ENCODE measurements at regions not wholly inside any gene's neighbourhood (a gene's known extent, or its start where the extent isn't known, plus 50 kb on each side); places are given as distances from the start of the nearest gene placed in this dataset.
"Not testable (repeated sequence)": the region's sequence is repeated elsewhere in the genome, so short reads cannot be mapped to it uniquely, and the experiment has no call there.

- DNase-seq: no peak
These were observed 71.6 kb upstream of the CASZ1 start for GRCh38 chr1:10867914-10868598.

DNA sequence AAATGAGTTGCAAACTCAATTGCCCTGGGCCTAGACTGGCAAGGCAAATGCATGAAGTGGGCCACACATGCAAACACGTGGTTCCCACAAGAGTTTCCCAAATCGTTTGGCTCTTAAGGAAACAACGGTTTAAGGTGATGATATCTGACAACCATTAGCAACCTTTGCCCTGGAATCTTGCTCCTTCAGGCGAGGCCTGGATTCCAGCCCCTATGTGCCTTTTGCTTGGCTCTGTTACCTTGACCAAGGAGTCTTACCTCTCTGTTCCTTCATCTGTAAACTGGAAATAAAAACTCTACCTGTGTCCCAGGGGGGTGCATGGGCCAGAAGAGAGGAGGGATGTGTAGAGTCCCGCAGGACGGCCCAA lies 72.1 kb upstream of the CASZ1 start:
- no peak for DNase-seq

- no peak for DNase-seq
These were observed 73.5 kb upstream of the CASZ1 start for GRCh38 chr1:10869933-10870332.

- no peak for DNase-seq
These were observed 74.1 kb upstream of the CASZ1 start for GRCh38 chr1:10870493-10871096.

GRCh38 chr1:10873189-10873588 lies 76.7 kb upstream of the CASZ1 start:
- DNase-seq: no peak

DNA sequence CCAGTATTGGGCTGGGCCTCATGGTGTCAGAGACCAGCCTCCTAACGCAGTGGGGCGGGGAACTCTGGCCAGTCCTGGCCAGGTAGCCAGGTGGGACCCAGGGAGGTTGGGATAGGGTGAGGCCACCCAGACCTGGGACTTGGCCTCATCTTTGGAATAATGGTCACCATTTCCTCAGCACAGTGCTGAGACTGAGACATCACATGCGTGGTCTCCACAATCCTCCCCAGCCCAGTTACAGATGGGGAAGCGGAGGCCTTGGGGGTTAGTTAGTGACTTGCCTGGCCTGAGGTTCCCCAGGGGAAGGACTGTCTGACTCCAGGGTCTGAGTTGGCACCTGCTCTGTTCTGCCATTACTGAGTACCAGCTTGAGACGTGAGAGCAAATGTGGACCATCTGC lies 77.9 kb upstream of the CASZ1 start:
- no peak for DNase-seq

DNA sequence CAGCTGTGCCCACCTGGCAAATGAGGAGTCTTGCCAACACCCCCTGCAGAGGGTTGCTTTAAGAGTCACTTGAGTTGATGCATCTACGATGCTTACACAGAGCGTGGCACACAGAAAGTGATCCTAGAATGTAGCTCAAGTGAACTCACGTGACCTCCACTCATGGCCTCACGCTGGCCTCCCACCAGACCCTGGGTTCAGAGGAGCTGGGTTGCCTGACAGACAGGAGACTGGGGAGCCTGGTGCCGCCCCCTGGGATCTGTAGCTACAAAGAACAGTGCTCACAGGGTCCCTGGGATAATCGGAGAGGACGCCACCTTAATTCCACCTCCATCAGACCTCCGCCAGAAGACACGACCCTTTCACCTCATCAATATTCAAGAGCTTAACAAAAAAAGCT lies 81.4 kb upstream of the CASZ1 start:
- DNase-seq: no peak

DNA sequence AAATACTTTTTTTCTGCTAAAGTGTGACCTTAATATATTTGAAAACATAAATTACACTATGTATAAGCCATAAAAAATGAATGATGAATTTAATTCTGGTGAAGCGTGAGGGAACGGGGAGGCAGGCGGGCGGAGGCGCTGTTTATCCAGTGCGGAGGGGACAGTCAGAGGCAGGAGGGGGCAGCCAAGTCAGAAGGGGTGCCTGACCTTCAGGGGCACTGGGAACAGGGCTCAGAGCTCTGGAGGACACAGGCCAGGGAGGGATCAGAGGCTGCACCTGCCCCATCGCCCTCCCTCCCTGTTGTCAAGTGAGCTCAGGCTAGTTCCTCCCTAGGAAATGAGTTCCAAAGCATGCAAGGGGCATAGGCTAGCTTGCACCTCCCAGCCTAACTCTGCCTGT lies 82.0 kb upstream of the CASZ1 start:
- no peak for DNase-seq

- DNase-seq: no peak
These were observed 83.6 kb upstream of the CASZ1 start for GRCh38 chr1:10880063-10880462.

DNA sequence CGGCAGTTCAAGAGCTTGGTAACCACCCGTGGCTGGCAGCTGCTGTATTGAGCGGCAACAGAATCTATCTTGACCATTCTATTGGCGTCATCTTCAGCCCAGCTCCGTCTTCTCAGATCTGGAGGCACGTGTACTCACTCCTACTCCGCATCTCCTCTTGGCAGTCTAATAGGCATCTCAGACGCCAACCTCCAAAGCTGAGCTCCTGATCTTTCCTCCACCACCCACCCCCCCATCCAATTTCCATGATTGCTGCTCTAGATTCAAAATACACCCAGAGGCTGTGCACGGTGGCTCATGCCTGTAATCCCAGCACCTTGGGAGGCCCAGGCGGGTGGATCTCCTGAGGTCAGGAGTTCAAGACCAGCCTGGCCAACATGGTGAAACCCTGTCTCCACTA lies 84.6 kb upstream of the CASZ1 start:
- DNase-seq: no peak

DNA sequence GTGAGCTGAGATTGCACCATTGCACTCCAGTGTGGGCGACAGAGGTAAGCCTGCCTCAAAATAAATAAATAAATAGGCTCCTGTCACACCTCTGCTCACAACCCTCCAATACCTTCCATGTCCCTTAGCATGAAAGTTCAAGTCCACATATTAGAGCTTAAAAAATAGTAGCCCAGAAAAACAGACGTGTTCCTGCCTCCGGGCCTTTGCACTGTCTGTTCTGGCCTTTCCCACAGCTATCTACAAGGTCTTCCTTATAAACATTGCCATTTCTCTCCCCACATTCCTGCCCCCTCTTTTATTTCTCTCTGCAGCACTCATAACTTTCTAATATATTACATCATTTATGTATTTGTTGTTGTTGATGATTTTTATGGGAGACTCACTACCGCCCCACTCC lies 85.6 kb upstream of the CASZ1 start:
- no peak for DNase-seq

- DNase-seq: not testable (repeated sequence)
These were observed 90.6 kb upstream of the CASZ1 start for GRCh38 chr1:10887032-10887431.

- DNase-seq: no peak
These were observed 91.8 kb upstream of the CASZ1 start for GRCh38 chr1:10888291-10888690.

GRCh38 chr1:10888791-10889649 lies 92.6 kb upstream of the CASZ1 start:
- DNase-seq: no peak

- DNase-seq: no peak
These were observed 93.4 kb upstream of the CASZ1 start for GRCh38 chr1:10889650-10890353.

DNA sequence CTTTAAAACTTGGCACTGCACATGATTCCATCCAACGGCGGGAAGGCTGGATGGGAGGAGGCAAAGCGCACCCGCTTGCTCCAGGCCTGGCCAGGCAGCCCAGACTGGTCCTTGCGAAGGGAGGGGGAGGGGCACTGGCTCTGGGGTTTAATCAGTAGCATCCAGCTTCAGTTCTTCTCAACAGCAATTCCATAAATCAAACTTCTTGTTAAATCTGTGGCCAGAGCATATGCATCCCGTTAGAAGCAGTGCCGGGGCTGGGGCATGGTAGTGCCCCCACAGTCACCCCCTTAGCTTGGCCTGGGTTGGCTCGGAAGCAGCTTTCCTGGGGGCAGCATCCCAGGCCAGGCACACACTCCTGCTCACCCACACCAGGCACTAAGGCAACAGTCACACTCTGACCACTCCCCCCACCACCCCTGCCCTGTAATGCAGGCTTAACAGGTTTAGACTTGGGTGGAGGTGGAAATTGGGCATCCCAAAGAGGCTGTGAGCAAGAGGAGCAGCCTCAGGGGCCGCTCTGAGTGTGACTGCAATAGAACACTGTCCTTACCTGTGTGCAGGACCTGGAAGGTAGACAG lies 94.1 kb upstream of the CASZ1 start:
- no peak for DNase-seq

- no peak for DNase-seq
These were observed 94.6 kb upstream of the CASZ1 start for GRCh38 chr1:10891091-10891490.

- DNase-seq: no peak
These were observed 96.0 kb upstream of the CASZ1 start for GRCh38 chr1:10892138-10893065.

GRCh38 chr1:10895621-10896020 lies 99.2 kb upstream of the CASZ1 start:
- DNase-seq: no peak

- DNase-seq: no peak
These were observed 100.2 kb upstream of the CASZ1 start for GRCh38 chr1:10896673-10897072.

DNA sequence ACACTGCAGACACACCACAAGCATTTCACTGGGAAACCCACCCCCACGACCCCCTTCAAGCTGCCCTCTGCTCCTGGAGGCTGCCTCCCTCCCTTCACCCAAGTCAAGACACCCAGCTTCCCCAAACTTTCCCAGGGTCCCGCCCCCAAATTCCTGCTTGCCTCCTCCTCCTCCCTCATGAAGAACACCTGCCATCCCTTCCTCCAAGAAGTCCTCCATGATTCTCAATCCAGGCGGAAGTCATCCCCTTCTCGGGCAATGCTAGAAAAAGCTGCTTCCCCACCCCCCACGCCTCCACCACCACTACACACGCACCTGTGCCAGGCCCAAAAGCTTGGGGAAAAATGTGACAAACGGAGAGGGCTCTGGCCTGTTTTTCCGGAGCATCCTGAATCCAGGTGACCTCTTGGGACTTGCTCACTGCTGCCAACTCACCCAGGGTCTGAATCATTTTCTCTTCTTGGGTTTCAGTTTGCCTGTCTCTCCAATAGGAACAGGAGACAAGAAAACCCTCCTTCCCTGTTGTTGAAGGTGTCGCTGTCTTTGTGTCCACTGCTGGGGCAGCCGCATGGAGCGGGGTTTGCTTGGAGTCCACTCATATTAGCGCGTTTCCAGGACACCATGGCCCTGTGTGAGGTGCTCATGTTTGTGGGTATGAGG lies 101.0 kb upstream of the CASZ1 start:
- no peak for DNase-seq

Measured in CD4-positive, alpha-beta T cell treated with Interleukin-17A for 1 hour (primary cell).